Nephron (organoid): ENCODE measurements at regions not wholly inside any gene's neighbourhood (a gene's known extent, or its start where the extent isn't known, plus 50 kb on each side); places are given as distances from the start of the nearest gene placed in this dataset.

Experiments used
- H3K27ac Mint-ChIP-seq, 3 experiments: 2 replicates each; pipeline ENCODE4 v1.8.0; 2020; ENCODE audit warnings: mixed read lengths in 3 of 3, mild to moderate bottlenecking in 2 of 3, moderate library complexity in 1 of 3
- H3K27me3 Mint-ChIP-seq: 2 replicates; pipeline ENCODE4 v1.8.0; 2021; ENCODE audit warnings: low read depth, mild to moderate bottlenecking, moderate library complexity, mixed read lengths
- H3K36me3 Mint-ChIP-seq: 2 replicates; pipeline ENCODE4 v1.8.0; 2020; ENCODE audit warnings: low read depth, mixed read lengths
- H3K4me1 Mint-ChIP-seq: 2 replicates; pipeline ENCODE4 v1.8.0; 2020; ENCODE audit warnings: mixed read lengths
- H3K4me3 Mint-ChIP-seq, 3 experiments: 2 replicates each; pipeline ENCODE4 v1.8.0; 2020; ENCODE audit warnings: mild to moderate bottlenecking in 3 of 3, mixed read lengths in 3 of 3, moderate library complexity in 2 of 3
- H3K9me3 Mint-ChIP-seq: 2 replicates; pipeline ENCODE4 v1.8.0; 2020; ENCODE audit warnings: mixed read lengths
- TF ChIP-seq, protein P1 (sequence below), 3 experiments: fragments of 200-600 bp; sonication (generic); IDR thresholded peaks; one replicate each; pipeline ENCODE4 v1.5.0; 2021; ENCODE audit warnings: antibody characterized with exemption in 3 of 3; ENCODE audit not compliant: unreplicated experiment in 3 of 3

DNA sequence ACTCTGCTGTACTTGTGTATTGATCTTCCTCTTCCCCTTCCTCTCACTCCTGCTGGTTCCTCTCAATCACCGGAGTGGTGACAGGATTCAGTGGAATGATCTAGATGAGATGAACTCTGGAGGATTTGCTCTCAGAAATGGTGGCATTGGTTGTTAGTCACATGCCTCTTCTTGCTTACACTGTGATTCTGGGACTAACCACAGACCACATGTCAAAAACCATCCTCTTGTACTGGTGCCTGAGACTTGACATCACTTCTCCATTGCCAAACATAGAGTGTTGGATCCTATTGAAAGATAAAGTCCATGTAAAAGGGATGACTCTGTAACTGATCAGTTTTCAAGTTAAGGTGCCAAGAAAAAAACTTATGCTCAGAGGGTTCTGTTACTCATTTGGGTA, 506.5 kb downstream of the DMAC1 start:
- TF ChIP-seq, protein P1, sequence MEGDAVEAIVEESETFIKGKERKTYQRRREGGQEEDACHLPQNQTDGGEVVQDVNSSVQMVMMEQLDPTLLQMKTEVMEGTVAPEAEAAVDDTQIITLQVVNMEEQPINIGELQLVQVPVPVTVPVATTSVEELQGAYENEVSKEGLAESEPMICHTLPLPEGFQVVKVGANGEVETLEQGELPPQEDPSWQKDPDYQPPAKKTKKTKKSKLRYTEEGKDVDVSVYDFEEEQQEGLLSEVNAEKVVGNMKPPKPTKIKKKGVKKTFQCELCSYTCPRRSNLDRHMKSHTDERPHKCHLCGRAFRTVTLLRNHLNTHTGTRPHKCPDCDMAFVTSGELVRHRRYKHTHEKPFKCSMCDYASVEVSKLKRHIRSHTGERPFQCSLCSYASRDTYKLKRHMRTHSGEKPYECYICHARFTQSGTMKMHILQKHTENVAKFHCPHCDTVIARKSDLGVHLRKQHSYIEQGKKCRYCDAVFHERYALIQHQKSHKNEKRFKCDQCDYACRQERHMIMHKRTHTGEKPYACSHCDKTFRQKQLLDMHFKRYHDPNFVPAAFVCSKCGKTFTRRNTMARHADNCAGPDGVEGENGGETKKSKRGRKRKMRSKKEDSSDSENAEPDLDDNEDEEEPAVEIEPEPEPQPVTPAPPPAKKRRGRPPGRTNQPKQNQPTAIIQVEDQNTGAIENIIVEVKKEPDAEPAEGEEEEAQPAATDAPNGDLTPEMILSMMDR (IDR thresholded peaks at IDR 0.05; ENCODE audit: unreplicated experiment in 3 of 3): no peak
- Mint-ChIP-seq H3K36me3 (no peaks in the 10 kb centered on the region), H3K9me3 (peaks cover 2% of the 10 kb centered on the region), H3K4me1 (peaks cover 6% of the 10 kb centered on the region), H3K27ac (no peak overlapping the region), H3K27me3 (peaks cover 3% of the 10 kb centered on the region), H3K4me3 (no peak overlapping the region)

DNA sequence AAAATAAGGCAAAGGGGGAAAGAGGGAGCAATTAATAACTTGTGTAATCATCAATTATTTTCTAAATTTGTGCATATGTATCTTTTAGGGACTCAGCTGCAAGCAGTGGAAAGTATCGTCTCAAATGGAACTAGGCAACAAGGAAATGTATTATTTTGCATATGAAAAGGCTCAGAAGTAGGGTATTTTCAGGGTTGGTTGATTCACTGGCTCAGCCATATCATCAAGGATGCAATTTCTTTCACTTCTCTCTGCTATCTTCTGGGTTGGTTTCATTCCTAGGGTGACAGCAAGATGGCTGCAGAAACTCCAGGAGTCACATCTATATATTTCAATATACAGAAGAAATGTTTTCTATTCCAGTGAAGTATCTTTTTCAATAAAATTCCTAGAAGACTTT, 509.8 kb downstream of the DMAC1 start:
- Mint-ChIP-seq H3K27me3 (no peaks in the 10 kb centered on the region), H3K4me3 (no peak overlapping the region), H3K27ac (no peak overlapping the region), H3K4me1 (no peaks in the 10 kb centered on the region), H3K36me3 (no peaks in the 10 kb centered on the region), H3K9me3 (no peaks in the 10 kb centered on the region)
- TF ChIP-seq, protein P1 (IDR thresholded peaks at IDR 0.05; ENCODE audit: unreplicated experiment in 3 of 3): no peak

DNA sequence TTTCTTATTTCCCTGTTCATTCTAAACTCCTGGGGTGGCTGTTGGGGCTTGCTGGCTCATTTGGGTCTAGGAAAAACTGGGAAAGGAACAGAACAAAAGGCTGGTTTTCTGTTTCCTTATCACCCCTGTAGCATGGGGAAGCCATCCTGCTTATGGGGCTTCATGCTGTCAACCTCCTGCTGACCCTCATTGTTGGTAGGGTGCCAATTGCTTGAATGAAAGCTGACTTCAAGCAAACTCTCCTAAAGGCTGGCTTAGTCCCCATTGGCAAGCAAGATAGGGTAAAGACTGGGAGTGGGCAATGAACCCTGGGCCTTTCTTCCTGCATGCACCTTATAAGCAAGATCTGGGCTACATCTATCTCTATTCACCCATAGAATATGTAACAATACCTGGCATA, 511.6 kb downstream of the DMAC1 start:
- no peak overlapping the region for H3K27ac Mint-ChIP-seq
- no peaks in the 10 kb centered on the region for H3K27me3 Mint-ChIP-seq

DNA sequence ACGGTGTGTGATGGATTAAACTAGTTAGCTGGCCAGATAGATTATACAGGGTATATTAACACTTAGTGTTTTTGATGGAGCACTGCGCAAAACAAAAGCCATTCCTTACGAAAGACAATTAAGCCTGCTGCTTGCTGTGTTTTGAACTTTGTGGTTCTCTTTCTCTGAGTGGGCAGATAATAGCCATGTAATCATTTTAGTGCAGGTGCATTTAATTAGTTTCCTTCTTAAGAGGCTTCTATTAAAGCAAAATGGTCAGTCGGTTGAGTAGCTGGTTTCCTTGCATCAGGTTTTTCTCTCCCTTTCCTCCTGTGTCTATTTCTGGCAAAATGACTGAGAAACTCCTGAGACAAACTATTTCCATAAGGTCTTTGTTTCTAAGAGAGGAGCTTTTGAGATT, 512.5 kb downstream of the DMAC1 start:
- TF ChIP-seq, protein P1 (IDR thresholded peaks at IDR 0.05; ENCODE audit: unreplicated experiment in 3 of 3): no peak
- Mint-ChIP-seq H3K36me3 (no peaks in the 10 kb centered on the region), H3K4me3 (no peak overlapping the region), H3K9me3 (peaks cover 3% of the 10 kb centered on the region), H3K27me3 (no peaks in the 10 kb centered on the region), H3K27ac (no peak overlapping the region), H3K4me1 (no peaks in the 10 kb centered on the region)

More for the DNA sequence above, 511.6 kb downstream of the DMAC1 start:
- Mint-ChIP-seq H3K9me3 (no peaks in the 10 kb centered on the region), H3K4me3 (no peak overlapping the region), H3K4me1 (no peaks in the 10 kb centered on the region), H3K36me3 (no peaks in the 10 kb centered on the region)
- TF ChIP-seq, protein P1 (IDR thresholded peaks at IDR 0.05; ENCODE audit: unreplicated experiment in 3 of 3): no peak

DNA sequence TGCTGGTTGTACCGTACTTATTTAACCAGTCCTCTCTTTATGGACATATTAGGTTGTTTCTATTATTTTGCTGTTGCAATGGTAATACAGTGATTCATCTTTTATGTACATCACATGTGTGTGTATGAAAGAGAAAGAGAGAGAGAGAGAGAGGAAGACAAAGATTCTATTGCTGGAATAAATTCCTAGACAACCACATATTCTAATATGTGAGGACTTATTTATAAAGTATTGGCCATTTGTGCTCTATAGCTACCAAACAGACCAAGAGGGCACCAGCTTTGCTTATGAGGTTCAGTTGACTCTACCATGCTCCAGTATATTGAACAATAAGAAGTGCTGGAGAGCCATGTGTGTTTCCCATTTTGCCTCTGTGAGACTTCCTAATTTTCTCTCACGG, 513.5 kb downstream of the DMAC1 start:
- H3K9me3 Mint-ChIP-seq: peaks cover 11% of the 10 kb centered on the region
- TF ChIP-seq, protein P1 (IDR thresholded peaks at IDR 0.05; ENCODE audit: unreplicated experiment in 3 of 3): no peak
- no peak overlapping the region for H3K27ac Mint-ChIP-seq
- no peaks in the 10 kb centered on the region for H3K4me1 Mint-ChIP-seq
- no peaks in the 10 kb centered on the region for H3K36me3 Mint-ChIP-seq
- no peak overlapping the region for H3K4me3 Mint-ChIP-seq
- no peaks in the 10 kb centered on the region for H3K27me3 Mint-ChIP-seq

DNA sequence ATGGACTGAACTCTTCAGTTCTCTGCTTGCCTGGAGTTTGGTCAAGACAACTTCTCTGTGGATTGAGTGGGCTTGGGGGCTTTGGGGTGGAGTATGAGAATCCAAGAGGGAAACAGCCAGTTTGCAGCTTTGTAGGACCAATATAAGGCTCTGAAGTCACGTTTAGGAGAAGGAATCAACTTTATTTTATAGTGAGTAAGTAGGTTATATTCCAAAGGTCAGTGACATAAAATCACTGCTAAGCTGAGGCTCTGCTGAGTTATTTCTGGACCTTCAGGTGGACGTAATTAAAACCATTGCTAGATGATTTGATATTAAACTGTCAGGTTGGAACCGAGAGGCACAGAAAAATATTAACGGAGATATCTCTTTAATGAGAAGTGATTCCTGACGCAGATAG, 514.4 kb downstream of the DMAC1 start:
- H3K36me3 Mint-ChIP-seq: no peaks in the 10 kb centered on the region
- no peaks in the 10 kb centered on the region for H3K4me1 Mint-ChIP-seq
- H3K27ac Mint-ChIP-seq: no peak overlapping the region
- H3K27me3 Mint-ChIP-seq: no peaks in the 10 kb centered on the region
- TF ChIP-seq, protein P1 (IDR thresholded peaks at IDR 0.05; ENCODE audit: unreplicated experiment in 3 of 3): no peak
- H3K4me3 Mint-ChIP-seq: no peak overlapping the region
- peaks cover 20% of the 10 kb centered on the region for H3K9me3 Mint-ChIP-seq
